ENCODE measurements at regions not wholly inside any gene's neighbourhood (a gene's known extent, or its start where the extent isn't known, plus 50 kb on each side); places are given as distances from the start of the nearest gene placed in this dataset.

DNA sequence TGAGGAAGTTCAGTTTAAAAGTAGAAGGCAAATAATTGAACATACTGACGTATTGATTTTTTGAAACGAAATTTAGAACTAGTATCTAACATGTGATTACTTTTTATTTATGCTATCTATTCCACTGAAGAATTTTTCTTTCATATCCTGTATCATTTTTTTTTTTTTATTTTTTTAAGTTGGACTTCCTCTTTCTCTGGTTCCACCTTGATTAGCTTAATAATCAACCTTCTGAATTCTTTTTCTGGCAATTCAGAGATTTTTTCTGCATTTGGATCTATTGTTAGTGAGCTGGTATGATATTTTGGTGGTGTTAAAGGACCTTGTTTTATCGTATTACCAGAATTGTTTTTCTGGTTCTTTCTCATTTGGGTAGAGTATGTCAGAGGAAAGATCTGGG lies 411.2 kb downstream of the SOX11 start:
- peaks cover 0 to 9% (median 0%) of the 10 kb centered on the region in 3 donors for H3K9me3 ChIP-seq
- no peaks in the 10 kb centered on the region for H3K36me3 ChIP-seq
- no peak overlapping the region for H3K4me3 ChIP-seq
- no peaks in the 10 kb centered on the region for H3K27me3 ChIP-seq
- WGBS, 2 donors = 67 to 76% methylated on average over 3 of the region's 3 CpGs
- no peak for TF ChIP-seq POLR2A (IDR thresholded peaks at IDR 0.05)
- TF ChIP-seq, protein P1, sequence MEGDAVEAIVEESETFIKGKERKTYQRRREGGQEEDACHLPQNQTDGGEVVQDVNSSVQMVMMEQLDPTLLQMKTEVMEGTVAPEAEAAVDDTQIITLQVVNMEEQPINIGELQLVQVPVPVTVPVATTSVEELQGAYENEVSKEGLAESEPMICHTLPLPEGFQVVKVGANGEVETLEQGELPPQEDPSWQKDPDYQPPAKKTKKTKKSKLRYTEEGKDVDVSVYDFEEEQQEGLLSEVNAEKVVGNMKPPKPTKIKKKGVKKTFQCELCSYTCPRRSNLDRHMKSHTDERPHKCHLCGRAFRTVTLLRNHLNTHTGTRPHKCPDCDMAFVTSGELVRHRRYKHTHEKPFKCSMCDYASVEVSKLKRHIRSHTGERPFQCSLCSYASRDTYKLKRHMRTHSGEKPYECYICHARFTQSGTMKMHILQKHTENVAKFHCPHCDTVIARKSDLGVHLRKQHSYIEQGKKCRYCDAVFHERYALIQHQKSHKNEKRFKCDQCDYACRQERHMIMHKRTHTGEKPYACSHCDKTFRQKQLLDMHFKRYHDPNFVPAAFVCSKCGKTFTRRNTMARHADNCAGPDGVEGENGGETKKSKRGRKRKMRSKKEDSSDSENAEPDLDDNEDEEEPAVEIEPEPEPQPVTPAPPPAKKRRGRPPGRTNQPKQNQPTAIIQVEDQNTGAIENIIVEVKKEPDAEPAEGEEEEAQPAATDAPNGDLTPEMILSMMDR (IDR thresholded peaks at IDR 0.05) = no peak
- no peaks in the 10 kb centered on the region for H3K4me1 ChIP-seq
- no peak overlapping the region for H3K27ac ChIP-seq
- intact Hi-C loops (cut with DNase I) = no loop called here
- DNase-seq = no peak

DNA sequence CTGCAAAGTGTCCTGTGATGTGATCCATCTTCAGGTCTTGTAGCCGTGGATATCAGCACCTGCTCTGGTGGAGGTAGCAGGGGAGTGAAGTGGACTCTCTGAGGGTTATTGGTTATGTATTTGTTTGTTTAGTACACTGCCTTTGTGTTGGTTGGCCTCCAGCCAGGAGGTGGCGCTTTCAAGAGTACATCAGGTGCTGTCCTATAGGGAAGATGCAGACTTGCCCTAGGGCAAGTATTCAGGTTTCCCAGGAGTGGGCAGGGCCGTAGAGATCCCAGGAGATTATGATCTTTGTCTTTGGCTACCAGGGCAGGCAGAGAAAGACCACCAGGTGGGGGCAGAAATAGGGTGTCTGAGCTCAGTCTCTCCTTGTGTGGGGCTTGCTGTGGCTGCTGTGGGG lies 411.8 kb downstream of the SOX11 start:
- Histone ChIP-seq H3K27ac (no peak overlapping the region), H3K27me3 (no peaks in the 10 kb centered on the region), H3K4me1 (no peaks in the 10 kb centered on the region), H3K9me3 (peaks cover 0 to 9% (median 0%) of the 10 kb centered on the region in 3 donors), H3K36me3 (no peaks in the 10 kb centered on the region), H3K4me3 (no peak overlapping the region)
- no peak for TF ChIP-seq POLR2A (IDR thresholded peaks at IDR 0.05)
- TF ChIP-seq, protein P1 (IDR thresholded peaks at IDR 0.05) = no peak
- WGBS, 2 donors = 30% methylated on average over 2 of the region's 3 CpGs; no CpG with 5 or more reads in 1 of the 2 donors
- intact Hi-C loops (cut with DNase I) = no loop called here
- no peak for DNase-seq

DNA sequence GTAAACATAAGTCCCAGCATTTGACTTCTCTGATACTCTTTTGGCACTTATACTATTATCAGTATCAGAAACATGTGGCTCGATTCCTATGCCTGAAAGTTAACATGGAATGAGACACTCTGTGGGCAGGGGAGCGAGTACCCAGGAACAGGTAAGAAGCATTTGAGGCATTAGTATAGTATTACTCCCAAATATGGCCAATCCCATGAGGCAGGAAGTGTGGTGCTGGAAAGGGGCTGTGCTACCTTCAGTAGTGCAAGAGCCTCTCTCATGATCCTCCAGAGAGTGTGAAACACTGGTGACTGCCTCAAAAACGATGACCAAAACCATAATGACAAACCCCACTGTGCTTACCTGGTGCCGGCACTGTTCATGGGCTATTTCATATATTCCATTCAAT lies 415.1 kb downstream of the SOX11 start:
- H3K27ac ChIP-seq = no peak overlapping the region
- TF ChIP-seq, protein P1 (IDR thresholded peaks at IDR 0.05) = no peak
- no peak for TF ChIP-seq POLR2A (IDR thresholded peaks at IDR 0.05)
- intact Hi-C loops (cut with DNase I) = no loop called here
- 54 to 60% methylated on average over 4 of the region's 4 CpGs for WGBS, 2 donors
- no peak for DNase-seq
- H3K27me3 ChIP-seq = no peaks in the 10 kb centered on the region
- H3K4me1 ChIP-seq = no peaks in the 10 kb centered on the region
- peaks cover 0 to 9% (median 0%) of the 10 kb centered on the region in 3 donors for H3K9me3 ChIP-seq
- no peak overlapping the region for H3K4me3 ChIP-seq
- H3K36me3 ChIP-seq = no peaks in the 10 kb centered on the region

DNA sequence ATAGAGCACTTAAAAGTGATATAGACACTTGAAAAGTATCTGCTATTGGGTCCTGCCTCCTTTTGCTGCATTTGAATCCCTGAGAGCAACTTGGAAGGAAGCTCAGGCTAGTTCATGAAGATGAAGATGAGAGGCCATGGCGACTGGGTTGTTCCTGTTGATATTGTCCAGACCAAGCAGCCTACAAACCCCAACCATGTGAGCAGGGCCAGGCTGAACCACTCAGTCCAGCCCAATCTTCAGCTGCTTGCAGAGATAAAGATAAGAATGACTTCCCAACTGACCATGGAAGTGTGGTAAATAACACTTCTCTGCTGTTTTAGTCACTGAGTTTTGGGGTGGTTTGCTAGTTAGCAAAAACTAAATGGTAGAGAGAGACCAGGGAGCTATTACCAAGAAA lies 417.6 kb downstream of the SOX11 start:
- intact Hi-C loops (cut with DNase I) = no loop called here
- TF ChIP-seq, protein P1 (IDR thresholded peaks at IDR 0.05) = no peak
- TF ChIP-seq POLR2A (IDR thresholded peaks at IDR 0.05) = no peak
- H3K27me3 ChIP-seq = no peaks in the 10 kb centered on the region

GRCh38 chr2:6111781-6112261 lies 419.6 kb downstream of the SOX11 start:
- peaks cover 0 to 4% (median 0%) of the 10 kb centered on the region in 3 donors for H3K9me3 ChIP-seq
- no peaks in the 10 kb centered on the region for H3K4me1 ChIP-seq
- no peak overlapping the region for H3K27ac ChIP-seq
- no peaks in the 10 kb centered on the region for H3K27me3 ChIP-seq
- WGBS, 2 donors = 32 to 54% methylated on average over 2 of the region's 2 CpGs
- no peak for DNase-seq
- TF ChIP-seq, protein P1 (IDR thresholded peaks at IDR 0.05) = no peak
- TF ChIP-seq POLR2A (IDR thresholded peaks at IDR 0.05) = no peak
- H3K36me3 ChIP-seq = no peaks in the 10 kb centered on the region
- intact Hi-C loops (cut with DNase I) = no loop called here
- H3K4me3 ChIP-seq = no peak overlapping the region

More for the DNA sequence above, 417.6 kb downstream of the SOX11 start:
- Histone ChIP-seq H3K9me3 (no peaks in the 10 kb centered on the region), H3K4me1 (no peaks in the 10 kb centered on the region), H3K27ac (no peak overlapping the region), H3K4me3 (no peak overlapping the region), H3K36me3 (no peaks in the 10 kb centered on the region)
- WGBS, 2 donors = 75 to 78% methylated on average over 1 of the region's 1 CpG
- no peak for DNase-seq

All from esophagus squamous epithelium (tissue), 5 donors.